HG02943 (cell line): ENCODE measurements at regions not wholly inside any gene's neighbourhood (a gene's known extent, or its start where the extent isn't known, plus 50 kb on each side); places are given as distances from the start of the nearest gene placed in this dataset.
"Not testable (repeated sequence)": the region's sequence is repeated elsewhere in the genome, so short reads cannot be mapped to it uniquely, and the experiment has no call there.

Experiments used
- ATAC-seq: cut with Tn5 transposase; IDR thresholded peaks from one replicate; pipeline ENCODE4 v1.9.1; 2021; ENCODE audit warnings: mild to moderate bottlenecking, low read depth, moderate library complexity; ENCODE audit not compliant: unreplicated experiment

- no peak for ATAC-seq
These were observed 133.2 kb downstream of the LARP7 start for GRCh38 chr4:112770114-112770513.

- no peak for ATAC-seq
These were observed 138.9 kb downstream of the LARP7 start for GRCh38 chr4:112775801-112776200.

- ATAC-seq, result no peak
These were observed 139.6 kb downstream of the LARP7 start for GRCh38 chr4:112776535-112776934.

- no peak for ATAC-seq
These were observed 141.6 kb downstream of the LARP7 start for GRCh38 chr4:112778520-112778919.

GRCh38 chr4:112793033-112793432 lies 156.1 kb downstream of the LARP7 start:
- no peak for ATAC-seq

- no peak for ATAC-seq
These were observed 163.1 kb downstream of the LARP7 start for GRCh38 chr4:112800001-112800400.

- ATAC-seq, result no peak
These were observed 164.4 kb downstream of the LARP7 start for GRCh38 chr4:112801341-112801740.

- no peak for ATAC-seq
These were observed 165.8 kb downstream of the LARP7 start for GRCh38 chr4:112802780-112803179.

- peak; percentile 68 for ATAC-seq
These were observed 170.1 kb downstream of the LARP7 start for GRCh38 chr4:112807083-112807482.

- no peak for ATAC-seq
These were observed 171.1 kb downstream of the LARP7 start for GRCh38 chr4:112808001-112808400.

GRCh38 chr4:112813790-112814189 lies 176.8 kb downstream of the LARP7 start:
- no peak for ATAC-seq

- peak; percentile 89 for ATAC-seq
These were observed 181.1 kb downstream of the LARP7 start for GRCh38 chr4:112817933-112818593.

GRCh38 chr4:112818594-112818965 lies 181.6 kb downstream of the LARP7 start:
- ATAC-seq, result peak; percentile 39

GRCh38 chr4:112819729-112820128 lies 182.8 kb downstream of the LARP7 start:
- ATAC-seq, result no peak

- ATAC-seq, result no peak
These were observed 186.2 kb downstream of the LARP7 start for GRCh38 chr4:112823156-112823555.

- ATAC-seq, result no peak
These were observed 186.7 kb downstream of the LARP7 start for GRCh38 chr4:112823606-112824005.

- no peak for ATAC-seq
These were observed 193.9 kb downstream of the LARP7 start for GRCh38 chr4:112830753-112831386.

- ATAC-seq, result no peak
These were observed 195.6 kb downstream of the LARP7 start for GRCh38 chr4:112832493-112832892.

- ATAC-seq, result no peak
These were observed 200.0 kb downstream of the LARP7 start for GRCh38 chr4:112836895-112837294.

GRCh38 chr4:112838015-112838414 lies 201.1 kb downstream of the LARP7 start:
- not testable (repeated sequence) for ATAC-seq

- ATAC-seq, result no peak
These were observed 203.1 kb downstream of the LARP7 start for GRCh38 chr4:112840061-112840460.

- ATAC-seq, result no peak
These were observed 203.7 kb downstream of the LARP7 start for GRCh38 chr4:112840619-112841018.
